OCI-LY7 (cell line): ENCODE measurements at regions not wholly inside any gene's neighbourhood (a gene's known extent, or its start where the extent isn't known, plus 50 kb on each side); places are given as distances from the start of the nearest gene placed in this dataset.

Experiments used
- CTCF ChIP-seq: fragments of 200-600 bp; sonication (generic); conservative IDR thresholded peaks from 2 replicates; pipeline ENCODE4 v1.5.1; 2014; ENCODE audit warnings: mild to moderate bottlenecking, antibody characterized with exemption, low read length, moderate library complexity, mixed read lengths
- EZH2phosphoT487 ChIP-seq: fragments of 200-600 bp; sonication (generic); IDR thresholded peaks from 2 replicates; pipeline ENCODE4 v1.6.1; 2018; ENCODE audit warnings: low read depth, borderline replicate concordance, mild to moderate bottlenecking, mixed run types, antibody characterized with exemption, low read length, moderate library complexity, mixed read lengths

- TF ChIP-seq CTCF (no peak), EZH2phosphoT487 (no peak)
Observed at GRCh38 chr6:145209272-145209671, 526.0 kb downstream of the EPM2A start.
